OCI-LY7 (cell line): ENCODE measurements at regions not wholly inside any gene's neighbourhood (a gene's known extent, or its start where the extent isn't known, plus 50 kb on each side); places are given as distances from the start of the nearest gene placed in this dataset.

Source experiments
- EZH2phosphoT487 ChIP-seq: fragments of 200-600 bp; sonication (generic); IDR thresholded peaks from 2 replicates; pipeline ENCODE4 v1.6.1; 2018; ENCODE audit warnings: low read depth, borderline replicate concordance, mild to moderate bottlenecking, mixed run types, antibody characterized with exemption, low read length, moderate library complexity, mixed read lengths
- TF ChIP-seq, protein P1 (sequence below): fragments of 200-600 bp; sonication (generic); conservative IDR thresholded peaks from 2 replicates; pipeline ENCODE4 v1.5.1; 2014; ENCODE audit warnings: mild to moderate bottlenecking, antibody characterized with exemption, low read length, moderate library complexity, mixed read lengths

DNA sequence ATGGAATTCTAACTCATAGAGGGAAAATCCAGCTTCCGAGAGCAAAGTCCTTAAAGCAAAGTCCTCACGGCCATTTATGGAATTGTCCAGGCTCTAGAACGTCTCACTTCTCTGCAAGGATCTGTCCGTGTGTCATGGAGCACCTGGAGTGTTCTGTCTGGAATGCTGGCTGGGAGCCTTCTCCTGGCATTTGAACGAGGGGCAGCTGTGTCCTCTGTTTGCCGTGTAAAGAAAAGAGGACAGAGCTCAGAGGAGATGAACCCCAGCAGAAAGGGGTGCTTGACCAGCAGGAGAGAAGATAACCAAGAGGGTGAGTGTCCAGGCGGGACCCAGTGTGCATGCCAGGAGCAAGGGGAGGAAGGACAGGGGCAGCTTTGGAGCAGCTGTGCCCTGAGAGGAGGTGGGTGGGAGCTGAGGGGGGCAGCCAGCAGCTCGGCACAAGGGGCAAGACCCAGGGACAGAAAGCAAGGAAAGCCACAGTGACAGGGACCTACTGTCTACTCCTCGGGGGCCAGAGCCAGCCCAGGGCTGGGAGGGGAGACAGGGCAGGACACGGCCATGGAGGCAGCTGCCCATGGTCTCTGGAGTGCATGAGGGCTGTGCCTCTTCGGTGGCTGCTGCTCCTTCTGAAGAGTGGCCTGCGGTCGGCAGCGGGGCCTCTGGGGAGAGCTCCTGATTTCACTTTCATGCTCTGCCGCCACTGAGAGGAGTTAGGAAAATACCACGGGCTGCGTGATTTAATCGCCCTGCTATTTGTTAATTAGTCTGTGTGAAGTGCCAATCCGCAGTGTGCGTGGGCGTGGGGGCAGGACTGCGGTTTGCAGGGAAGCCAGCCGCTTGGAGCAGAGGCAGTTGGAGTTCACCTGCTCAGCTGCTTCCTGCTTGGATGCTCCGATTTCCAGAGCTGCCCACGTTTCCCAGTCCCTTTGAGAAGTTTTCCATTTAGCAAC, 149.3 kb upstream of the SHH start:
- TF ChIP-seq, protein P1, sequence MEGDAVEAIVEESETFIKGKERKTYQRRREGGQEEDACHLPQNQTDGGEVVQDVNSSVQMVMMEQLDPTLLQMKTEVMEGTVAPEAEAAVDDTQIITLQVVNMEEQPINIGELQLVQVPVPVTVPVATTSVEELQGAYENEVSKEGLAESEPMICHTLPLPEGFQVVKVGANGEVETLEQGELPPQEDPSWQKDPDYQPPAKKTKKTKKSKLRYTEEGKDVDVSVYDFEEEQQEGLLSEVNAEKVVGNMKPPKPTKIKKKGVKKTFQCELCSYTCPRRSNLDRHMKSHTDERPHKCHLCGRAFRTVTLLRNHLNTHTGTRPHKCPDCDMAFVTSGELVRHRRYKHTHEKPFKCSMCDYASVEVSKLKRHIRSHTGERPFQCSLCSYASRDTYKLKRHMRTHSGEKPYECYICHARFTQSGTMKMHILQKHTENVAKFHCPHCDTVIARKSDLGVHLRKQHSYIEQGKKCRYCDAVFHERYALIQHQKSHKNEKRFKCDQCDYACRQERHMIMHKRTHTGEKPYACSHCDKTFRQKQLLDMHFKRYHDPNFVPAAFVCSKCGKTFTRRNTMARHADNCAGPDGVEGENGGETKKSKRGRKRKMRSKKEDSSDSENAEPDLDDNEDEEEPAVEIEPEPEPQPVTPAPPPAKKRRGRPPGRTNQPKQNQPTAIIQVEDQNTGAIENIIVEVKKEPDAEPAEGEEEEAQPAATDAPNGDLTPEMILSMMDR = no peak
- TF ChIP-seq EZH2phosphoT487 = no peak
